Ectodermal cell (in vitro differentiated cells): ENCODE measurements at regions not wholly inside any gene's neighbourhood (a gene's known extent, or its start where the extent isn't known, plus 50 kb on each side); places are given as distances from the start of the nearest gene placed in this dataset.
"Not testable (repeated sequence)": the region's sequence is repeated elsewhere in the genome, so short reads cannot be mapped to it uniquely, and the experiment has no call there.

ENCODE experiments used
- H3K27ac ChIP-seq: 2 replicates; pipeline ENCODE4 v1.7.0; 2013; ENCODE audit warnings: mild to moderate bottlenecking, low read depth, low read length; ENCODE audit not compliant: insufficient read depth, poor library complexity, severe bottlenecking
- H3K27me3 ChIP-seq: 2 replicates; pipeline ENCODE4 v1.7.0; 2013; ENCODE audit warnings: mild to moderate bottlenecking, low read length; ENCODE audit not compliant: insufficient read depth, control insufficient read depth, poor library complexity, severe bottlenecking
- H3K36me3 ChIP-seq: one replicate; pipeline ENCODE4 v1.7.0; 2013; ENCODE audit warnings: low read length; ENCODE audit not compliant: control insufficient read depth, insufficient read depth
- H3K4me1 ChIP-seq: one replicate; pipeline ENCODE4 v1.7.0; 2013; ENCODE audit warnings: low read length; ENCODE audit not compliant: control insufficient read depth, insufficient read depth
- H3K4me3 ChIP-seq: 2 replicates; pipeline ENCODE4 v1.7.0; 2013; ENCODE audit warnings: low read depth, low read length, control low read depth; ENCODE audit not compliant: insufficient read depth
- H3K9me3 ChIP-seq: 2 replicates; pipeline ENCODE4 v1.7.0; 2013; ENCODE audit warnings: mild to moderate bottlenecking, low read length, moderate library complexity; ENCODE audit not compliant: control insufficient read depth
- WGBS, 2 experiments: methylation state at CpG; one replicate each; pipeline ENCODE4 v1.1.7; 2013; ENCODE audit warnings: missing lambda C conversion rate in 2 of 2; 5-methylcytosine and 5-hydroxymethylcytosine counted together

DNA sequence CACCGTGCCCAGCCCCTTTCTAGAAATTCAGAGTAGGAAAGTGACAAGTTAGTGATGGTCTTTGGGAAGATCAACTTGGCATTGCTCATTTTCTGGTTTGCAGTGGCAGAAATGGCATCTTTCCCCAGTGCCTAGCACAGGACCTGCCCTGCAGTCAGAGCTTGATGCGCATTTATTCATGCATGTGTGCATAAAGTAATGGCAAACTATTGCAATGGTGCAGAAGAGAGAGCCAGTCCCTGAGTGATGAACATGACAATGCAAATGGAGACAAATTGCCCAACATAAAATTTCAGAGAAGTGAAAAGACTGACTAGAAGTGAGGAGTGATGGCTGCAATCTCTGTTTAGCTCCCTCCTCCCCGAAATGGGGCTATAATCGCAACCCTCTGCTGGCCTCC is 268.2 kb downstream of the CCSER2 start:
- 94 to 95% methylated on average over 4 of the region's 4 CpGs for WGBS, 2 experiments
- Histone ChIP-seq H3K36me3 (no peaks in the 10 kb centered on the region), H3K27ac (no peak overlapping the region), H3K9me3 (no peaks in the 10 kb centered on the region), H3K4me1 (no peaks in the 10 kb centered on the region), H3K27me3 (no peaks in the 10 kb centered on the region), H3K4me3 (no peak overlapping the region)

DNA sequence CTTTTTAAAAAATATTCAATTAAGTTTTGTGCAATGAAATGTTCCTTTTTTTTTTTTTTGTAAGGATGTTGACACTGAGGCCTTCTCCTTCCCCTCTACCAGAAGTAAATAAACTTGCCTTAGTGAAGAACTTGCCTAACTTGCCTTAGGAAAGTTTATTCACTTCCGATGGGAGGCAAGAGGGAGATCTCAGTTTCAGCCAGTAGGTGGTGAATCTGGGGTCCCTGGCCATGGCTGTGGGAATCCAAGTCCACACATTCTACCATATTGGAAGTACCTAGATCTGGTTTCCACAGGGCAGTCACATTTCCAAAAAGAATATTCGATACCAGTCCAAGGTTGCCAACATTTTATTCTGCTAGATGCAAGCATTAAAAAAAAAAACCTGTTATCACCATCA is 270.9 kb downstream of the CCSER2 start:
- H3K4me1 ChIP-seq, result no peaks in the 10 kb centered on the region
- no peaks in the 10 kb centered on the region for H3K9me3 ChIP-seq
- H3K4me3 ChIP-seq, result no peak overlapping the region
- H3K27ac ChIP-seq, result no peak overlapping the region
- H3K36me3 ChIP-seq, result no peaks in the 10 kb centered on the region
- H3K27me3 ChIP-seq, result peaks cover 21% of the 10 kb centered on the region
- WGBS, 2 experiments, result 91 to 98% methylated on average over 2 of the region's 2 CpGs

DNA sequence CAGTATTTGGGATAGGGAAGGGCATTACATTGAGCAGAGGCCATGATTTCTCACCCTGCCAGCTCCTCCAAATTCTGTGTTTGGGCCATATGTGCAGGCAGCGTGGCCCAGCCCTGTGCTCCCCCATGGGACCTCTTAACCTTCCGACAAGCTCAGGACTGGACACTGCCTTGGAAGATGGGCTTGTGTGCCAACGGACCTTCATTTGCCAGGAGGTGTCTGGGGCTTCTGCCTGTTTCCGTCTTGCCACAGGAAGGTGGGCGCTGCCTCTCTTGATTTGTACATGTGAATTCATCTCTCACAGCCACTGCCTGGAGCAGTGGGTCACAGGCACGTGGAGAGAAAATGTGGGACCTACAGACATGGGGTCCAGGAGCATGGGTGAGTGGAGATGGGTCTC is 272.6 kb downstream of the CCSER2 start:
- Histone ChIP-seq H3K36me3 (no peaks in the 10 kb centered on the region), H3K27ac (no peak overlapping the region), H3K27me3 (peaks cover 21% of the 10 kb centered on the region), H3K9me3 (no peaks in the 10 kb centered on the region), H3K4me3 (no peak overlapping the region), H3K4me1 (no peaks in the 10 kb centered on the region)
- WGBS, 2 experiments, result 93 to 96% methylated on average over 6 of the region's 6 CpGs

DNA sequence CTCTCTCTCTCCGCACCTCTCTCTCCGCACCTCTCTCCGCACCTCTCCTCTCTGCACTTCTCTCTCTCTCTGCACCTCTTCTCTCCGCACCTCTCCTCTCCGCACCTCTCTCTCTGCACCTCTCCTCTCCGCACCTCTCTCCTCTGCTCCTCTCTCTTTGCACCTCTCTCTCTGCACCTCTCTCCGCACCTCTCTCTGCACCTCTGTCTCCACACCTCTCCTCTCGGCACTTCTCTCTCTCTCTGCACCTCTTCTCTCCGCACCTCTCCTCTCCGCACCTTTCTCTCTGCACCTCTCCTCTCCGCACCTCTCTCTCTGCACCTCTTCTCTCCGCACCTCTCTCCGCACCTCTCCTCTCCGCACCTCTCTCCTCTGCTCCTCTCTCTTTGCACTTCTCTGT is 274.2 kb downstream of the CCSER2 start:
- 40% methylated on average over 14 of the region's 14 CpGs for WGBS, 2 experiments

DNA sequence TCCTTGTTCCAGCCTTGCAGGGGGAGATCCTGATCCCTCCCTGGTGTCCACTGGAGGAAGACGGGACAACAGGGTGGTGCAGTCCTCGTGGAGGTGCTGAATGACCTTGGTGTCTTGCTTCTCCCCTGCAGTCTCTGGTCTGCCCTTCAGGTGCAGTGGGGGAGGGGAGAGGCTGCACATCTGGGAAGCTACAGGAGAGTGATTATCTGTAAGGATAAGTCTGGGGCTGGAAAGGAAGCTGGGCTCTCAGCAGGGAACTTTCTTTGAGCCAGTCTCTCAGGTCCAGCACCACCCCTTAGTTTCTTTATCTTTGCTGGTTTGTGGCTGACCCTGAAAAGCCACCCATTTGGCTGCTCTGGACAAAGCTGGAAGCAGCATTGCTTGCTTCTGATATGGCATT is 275.6 kb downstream of the CCSER2 start:
- H3K4me1 ChIP-seq, result peaks cover 3% of the 10 kb centered on the region
- H3K27me3 ChIP-seq, result peaks cover 21% of the 10 kb centered on the region
- H3K36me3 ChIP-seq, result no peaks in the 10 kb centered on the region
- no peak overlapping the region for H3K27ac ChIP-seq
- no peak overlapping the region for H3K4me3 ChIP-seq
- H3K9me3 ChIP-seq, result no peaks in the 10 kb centered on the region
- 46 to 60% methylated on average over 2 of the region's 2 CpGs for WGBS, 2 experiments

More for the DNA sequence above, 274.2 kb downstream of the CCSER2 start:
- H3K9me3 ChIP-seq, H3K4me3 ChIP-seq, H3K4me1 ChIP-seq, H3K27ac ChIP-seq, H3K36me3 ChIP-seq: not testable (repeated sequence)
- H3K27me3 ChIP-seq, result peaks cover 21% of the 10 kb centered on the region

DNA sequence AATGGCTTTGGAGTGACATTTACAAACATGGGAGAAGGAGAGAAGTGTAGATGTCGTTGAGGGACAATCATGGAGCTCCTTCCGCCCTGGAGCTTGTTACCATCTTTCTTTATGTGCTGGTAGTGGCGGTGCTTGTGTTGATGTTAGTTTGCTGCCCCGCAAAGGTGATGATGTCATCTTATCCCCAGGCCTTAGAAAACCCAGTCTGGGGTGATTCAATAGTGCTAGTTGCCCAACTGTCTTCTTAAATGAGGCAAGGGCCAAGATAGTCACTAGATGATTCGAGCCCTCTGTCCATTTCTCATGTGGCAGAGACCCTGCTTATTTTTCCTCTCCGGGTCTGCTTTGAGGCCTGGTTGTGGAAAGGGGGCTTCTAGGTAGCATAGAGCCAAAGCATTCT is 277.4 kb downstream of the CCSER2 start:
- H3K9me3 ChIP-seq, result no peaks in the 10 kb centered on the region
- H3K36me3 ChIP-seq, result no peaks in the 10 kb centered on the region
- H3K27ac ChIP-seq, result no peak overlapping the region
- H3K4me1 ChIP-seq, result peaks cover 3% of the 10 kb centered on the region
- no peak overlapping the region for H3K4me3 ChIP-seq
- WGBS, 2 experiments, result 92 to 93% methylated on average over 6 of the region's 6 CpGs
- H3K27me3 ChIP-seq, result peaks cover 21% of the 10 kb centered on the region

DNA sequence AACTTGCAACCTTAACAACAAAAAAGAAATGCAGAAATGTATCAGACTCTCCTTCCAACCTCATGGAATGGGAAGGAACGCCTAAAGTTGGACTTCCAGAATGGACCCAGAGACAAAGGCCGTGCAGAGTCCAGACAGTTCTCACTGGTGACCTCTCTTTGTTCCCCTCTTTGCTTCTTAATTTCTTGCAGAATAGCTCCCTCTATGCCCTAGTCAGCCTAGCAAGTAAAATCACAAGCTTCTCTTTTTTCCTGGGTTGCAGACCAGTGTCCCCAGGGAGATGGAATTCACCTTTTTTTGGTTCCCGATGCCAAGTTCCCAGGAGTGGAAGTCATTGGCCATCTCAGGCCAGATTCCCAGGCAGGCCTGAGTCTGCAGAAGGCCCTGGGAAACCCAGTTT is 278.0 kb downstream of the CCSER2 start:
- Histone ChIP-seq H3K4me1 (peaks cover 3% of the 10 kb centered on the region), H3K4me3 (no peak overlapping the region), H3K27ac (no peak overlapping the region), H3K36me3 (no peaks in the 10 kb centered on the region), H3K9me3 (no peaks in the 10 kb centered on the region), H3K27me3 (peaks cover 21% of the 10 kb centered on the region)
- 71% methylated on average over 3 of the region's 3 CpGs for WGBS, 2 experiments

DNA sequence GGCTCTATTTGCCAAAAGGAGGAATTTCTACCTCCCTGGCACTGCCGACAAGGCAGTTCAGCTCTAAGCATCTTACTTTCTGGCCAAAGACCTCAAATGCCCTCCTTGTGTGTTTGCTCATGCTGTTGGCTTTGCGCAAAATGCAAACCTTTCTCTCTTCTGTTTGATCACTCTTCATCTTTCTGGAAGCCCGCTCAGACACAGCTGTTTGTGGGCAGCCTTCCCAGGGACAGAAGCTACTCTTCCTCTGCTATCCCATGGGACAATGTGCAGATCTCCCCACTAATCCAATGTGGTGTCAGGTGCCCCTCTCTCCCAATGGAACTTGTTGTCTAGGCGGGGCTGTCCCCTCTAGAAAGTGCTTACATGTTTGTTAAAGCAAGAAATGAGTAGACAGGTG is 278.7 kb downstream of the CCSER2 start:
- Histone ChIP-seq H3K9me3 (no peaks in the 10 kb centered on the region), H3K27ac (no peak overlapping the region), H3K4me3 (no peak overlapping the region), H3K27me3 (peaks cover 16% of the 10 kb centered on the region), H3K4me1 (peaks cover 3% of the 10 kb centered on the region), H3K36me3 (no peaks in the 10 kb centered on the region)
- 89 to 93% methylated on average over 4 of the region's 4 CpGs for WGBS, 2 experiments

DNA sequence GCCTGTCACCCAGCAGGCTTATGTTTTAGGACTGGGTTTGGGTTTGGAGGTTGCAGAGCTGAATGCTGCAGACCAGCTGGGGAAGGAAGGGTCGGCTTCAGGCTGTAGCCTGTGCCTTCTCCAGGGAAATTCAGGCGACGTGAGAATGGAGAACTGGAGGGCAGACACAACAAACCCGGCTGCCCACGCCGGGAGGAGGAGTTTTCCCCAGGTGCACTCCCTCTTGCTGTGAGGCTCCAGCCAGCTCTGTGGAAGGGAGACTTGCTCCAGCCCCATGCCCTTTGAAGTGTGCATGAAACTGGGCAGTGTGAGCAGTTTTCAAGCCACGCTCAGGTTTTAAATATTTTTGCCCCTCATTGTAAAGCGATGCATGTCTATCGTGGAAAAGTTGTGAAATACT is 279.1 kb downstream of the CCSER2 start:
- peaks cover 3% of the 10 kb centered on the region for H3K4me1 ChIP-seq
- no peak overlapping the region for H3K4me3 ChIP-seq
- peaks cover 11% of the 10 kb centered on the region for H3K27me3 ChIP-seq
- no peaks in the 10 kb centered on the region for H3K9me3 ChIP-seq
- no peak overlapping the region for H3K27ac ChIP-seq
- H3K36me3 ChIP-seq, result no peaks in the 10 kb centered on the region
- WGBS, 2 experiments, result 42 to 48% methylated on average over 9 of the region's 9 CpGs

DNA sequence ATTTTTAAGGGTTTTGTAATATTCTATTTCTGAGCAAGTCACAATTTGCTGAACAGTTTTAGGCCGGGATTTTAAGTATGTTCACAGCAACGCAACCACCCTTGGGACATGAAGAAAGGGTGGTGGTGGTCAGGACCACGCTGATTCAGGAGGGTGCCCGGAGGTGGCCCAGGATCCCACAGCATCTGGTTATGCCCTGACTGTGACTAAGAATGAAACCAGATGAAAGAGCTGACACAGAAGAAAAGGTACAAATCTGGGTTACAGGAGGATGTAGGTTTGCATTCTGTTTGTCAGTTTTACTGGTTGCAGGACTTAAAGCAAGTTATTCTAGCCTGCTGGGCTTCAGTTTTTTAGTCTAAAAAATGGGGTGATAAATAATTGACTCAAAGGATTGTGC is 279.7 kb downstream of the CCSER2 start:
- no peak overlapping the region for H3K27ac ChIP-seq
- 90 to 94% methylated on average over 4 of the region's 4 CpGs for WGBS, 2 experiments
- peaks cover 5% of the 10 kb centered on the region for H3K27me3 ChIP-seq
- no peaks in the 10 kb centered on the region for H3K36me3 ChIP-seq
- H3K4me1 ChIP-seq, result peaks cover 3% of the 10 kb centered on the region
- H3K9me3 ChIP-seq, result no peaks in the 10 kb centered on the region
- no peak overlapping the region for H3K4me3 ChIP-seq

DNA sequence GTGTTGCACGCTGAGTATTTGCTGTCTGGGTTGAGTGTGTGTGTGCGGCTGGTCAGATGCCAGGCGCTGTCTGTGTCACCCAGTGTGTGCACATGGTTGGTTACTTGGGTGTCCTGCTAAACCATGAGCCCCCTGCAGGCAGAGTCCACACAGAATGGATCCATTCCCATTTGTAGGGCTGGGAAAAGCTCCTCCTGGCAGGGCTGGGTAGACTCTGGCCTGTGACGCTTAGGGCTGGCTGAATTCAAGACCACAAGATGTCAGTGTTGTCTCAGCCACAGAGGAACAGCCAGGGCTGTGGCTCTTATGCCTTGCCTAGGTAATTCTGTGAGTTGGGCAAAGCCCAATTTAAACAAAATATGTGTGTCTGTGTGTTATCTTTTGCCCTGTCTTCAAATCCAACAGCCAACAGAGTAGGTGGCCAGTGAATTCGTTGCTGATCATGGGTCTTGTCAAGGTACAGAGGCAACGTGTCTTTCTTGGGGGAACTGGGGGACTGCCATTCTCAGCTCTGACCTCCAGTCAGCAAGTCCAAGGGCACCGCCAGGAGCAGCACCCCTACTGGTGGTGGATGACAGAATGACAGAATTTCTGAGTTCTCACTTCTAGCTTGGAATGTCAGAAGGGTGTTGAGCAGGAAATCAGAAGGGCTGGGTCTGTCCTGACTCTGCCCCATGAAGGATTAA is 285.1 kb downstream of the CCSER2 start:
- Histone ChIP-seq H3K27me3 (no peaks in the 10 kb centered on the region), H3K4me3 (no peak overlapping the region), H3K36me3 (no peaks in the 10 kb centered on the region), H3K27ac (no peak overlapping the region), H3K9me3 (no peaks in the 10 kb centered on the region), H3K4me1 (no peaks in the 10 kb centered on the region)
- WGBS, 2 experiments, result 37% methylated on average over 7 of the region's 7 CpGs
